ENCODE measurements at regions not wholly inside any gene's neighbourhood (a gene's known extent, or its start where the extent isn't known, plus 50 kb on each side); places are given as distances from the start of the nearest gene placed in this dataset.
"Not testable (repeated sequence)": the region's sequence is repeated elsewhere in the genome, so short reads cannot be mapped to it uniquely, and the experiment has no call there.

- not testable (repeated sequence) for DNase-seq
Measured at GRCh38 chr7:6882321-6882721, 56.2 kb upstream of the CCZ1B start.

DNA sequence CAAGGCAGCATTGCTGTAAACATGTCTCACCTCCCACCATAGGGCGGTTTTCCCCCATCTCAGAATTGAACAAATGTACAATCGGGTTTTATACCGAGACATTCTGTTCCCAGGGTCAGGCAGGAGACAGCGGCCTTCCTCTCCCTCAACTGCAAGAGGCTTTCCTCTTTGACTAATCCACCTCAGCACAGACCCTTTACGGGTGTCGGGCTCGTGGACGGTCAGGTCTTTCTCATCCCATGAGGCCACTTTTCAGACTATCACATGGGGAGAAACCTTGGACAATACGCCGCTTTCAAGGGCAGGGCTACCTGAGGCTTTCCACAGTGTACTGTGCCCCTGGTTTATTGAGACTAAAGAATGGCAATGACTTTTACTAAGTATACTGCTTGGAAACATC, 57.7 kb upstream of the CCZ1B start:
- DNase-seq = not testable (repeated sequence)

- DNase-seq = no peak
Measured at GRCh38 chr7:6886198-6886597, 60.1 kb upstream of the CCZ1B start.

- not testable (repeated sequence) for DNase-seq
Measured at GRCh38 chr7:6888267-6889045, 62.4 kb upstream of the CCZ1B start.

DNA sequence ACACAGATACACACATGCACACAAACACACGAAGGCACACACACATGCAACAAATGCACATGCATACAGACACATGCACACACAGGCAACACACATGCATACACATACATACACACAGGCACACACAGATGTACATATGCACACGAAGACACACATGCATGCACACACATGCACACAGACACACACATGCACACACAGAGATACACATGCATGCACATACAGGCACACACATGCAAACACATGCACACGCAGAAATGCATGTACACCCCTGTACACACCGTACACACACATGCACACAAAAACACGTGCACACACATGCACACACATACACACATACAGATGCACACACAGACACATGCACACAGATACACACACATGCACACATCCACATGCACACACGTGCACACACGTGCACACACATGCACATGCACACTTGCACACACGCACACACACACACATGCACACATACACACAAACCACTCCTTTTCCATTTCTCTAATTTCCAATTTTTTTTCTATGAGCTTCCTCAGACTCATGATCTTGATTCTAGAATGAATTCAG, 63.3 kb upstream of the CCZ1B start:
- no peak for DNase-seq

GRCh38 chr7:6902097-6902518, 76.0 kb upstream of the CCZ1B start:
- DNase-seq = peak in 1 of 2 experiments; percentile 40

GRCh38 chr7:6903289-6903688, 77.2 kb upstream of the CCZ1B start:
- not testable (repeated sequence) for DNase-seq

GRCh38 chr7:6903792-6904191, 77.7 kb upstream of the CCZ1B start:
- DNase-seq = not testable (repeated sequence)

DNA sequence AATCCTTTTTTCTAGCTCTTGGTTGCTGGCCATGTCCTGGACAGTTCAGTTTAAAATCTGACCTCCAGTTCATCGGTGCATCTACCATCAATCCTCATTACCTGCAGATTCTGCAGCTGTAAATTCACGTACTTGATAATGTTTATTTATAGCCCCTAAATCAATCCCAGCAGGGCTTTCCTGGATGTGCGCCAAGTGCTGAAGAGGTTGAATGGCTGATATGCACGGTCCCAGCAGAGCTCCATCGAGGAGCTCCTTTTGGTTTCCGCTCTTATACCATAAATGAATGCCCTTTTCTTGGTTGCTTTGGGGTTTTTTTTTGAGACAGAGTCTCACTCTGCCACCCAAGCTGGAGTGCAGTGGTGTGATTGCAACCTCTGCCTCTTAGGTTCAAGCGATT, 91.2 kb upstream of the CCZ1B start:
- no peak for DNase-seq

GRCh38 chr7:6919169-6919568, 93.1 kb upstream of the CCZ1B start:
- DNase-seq = not testable (repeated sequence)

DNA sequence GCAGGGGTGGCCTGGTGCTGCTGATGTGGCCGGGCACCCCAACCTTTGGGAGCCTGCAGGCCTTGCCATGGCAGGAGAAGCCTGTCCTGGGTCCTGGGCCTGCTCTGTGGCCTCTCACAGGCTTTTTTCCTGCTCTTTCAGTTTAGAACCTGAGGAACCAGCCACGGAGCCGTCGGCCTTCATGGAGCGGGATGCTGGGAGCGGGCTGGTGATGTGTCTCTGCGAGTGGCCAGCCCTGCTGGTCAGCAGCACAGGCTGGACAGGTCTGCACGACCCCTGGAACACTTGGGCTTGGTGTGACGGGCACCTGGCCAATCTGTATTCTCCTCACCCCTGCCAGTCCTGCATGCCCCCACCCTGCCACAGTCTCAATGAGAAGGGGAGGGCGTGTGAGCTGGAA, 98.4 kb upstream of the CCZ1B start:
- DNase-seq = not testable (repeated sequence)

GRCh38 chr7:6926193-6927174, 100.4 kb upstream of the CCZ1B start:
- not testable (repeated sequence) for DNase-seq

- DNase-seq = not testable (repeated sequence)
Measured at GRCh38 chr7:6927643-6928042, 101.6 kb upstream of the CCZ1B start.

DNA sequence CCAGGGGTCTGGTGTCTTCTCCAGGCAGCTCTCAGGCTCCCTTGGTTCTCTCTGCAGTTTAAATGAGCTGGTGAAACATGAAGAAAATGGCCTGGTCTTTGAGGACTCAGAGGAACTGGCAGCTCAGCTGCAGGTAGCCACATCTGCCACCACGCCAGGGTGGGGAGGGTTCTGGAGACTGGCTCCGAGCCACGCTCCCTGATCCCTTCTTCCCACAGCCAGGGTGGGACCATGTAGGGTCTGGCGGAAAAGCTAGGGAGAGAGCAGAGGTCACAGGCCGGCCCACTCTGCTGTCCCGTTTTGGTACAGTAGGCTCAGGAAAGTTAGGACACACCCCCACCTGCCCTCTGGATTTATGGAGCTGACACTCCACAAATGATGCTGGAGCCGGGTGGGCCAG, 103.5 kb upstream of the CCZ1B start:
- not testable (repeated sequence) for DNase-seq

- not testable (repeated sequence) for DNase-seq
Measured at GRCh38 chr7:6930081-6930635, 104.1 kb upstream of the CCZ1B start.

DNA sequence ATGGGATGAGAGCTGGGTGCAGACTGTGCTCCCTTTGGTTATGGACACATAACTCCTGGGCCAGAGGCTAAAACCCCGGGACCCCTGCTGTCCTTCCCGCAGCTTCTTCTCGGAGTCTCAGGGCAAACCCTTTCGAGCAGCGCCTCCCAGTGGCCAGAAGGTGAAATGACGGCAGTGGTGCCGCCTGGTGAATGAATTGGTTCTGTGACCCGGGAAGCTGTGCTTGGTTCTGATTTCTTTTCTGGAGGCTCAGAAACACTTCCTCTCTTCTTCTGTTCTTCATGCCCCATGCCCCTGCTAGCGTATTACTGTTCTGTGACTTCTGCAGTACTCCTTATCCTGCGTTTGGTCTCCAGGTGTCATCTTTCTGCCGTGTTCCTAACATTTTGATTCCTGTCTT, 104.7 kb upstream of the CCZ1B start:
- DNase-seq = peak in 1 of 2 experiments; percentile 25

GRCh38 chr7:6931456-6931855, 105.4 kb upstream of the CCZ1B start:
- DNase-seq = not testable (repeated sequence)

GRCh38 chr7:6933954-6934632, 108.0 kb upstream of the CCZ1B start:
- not testable (repeated sequence) for DNase-seq

- no peak for DNase-seq
Measured at GRCh38 chr7:6934981-6935380, 108.9 kb upstream of the CCZ1B start.

DNA sequence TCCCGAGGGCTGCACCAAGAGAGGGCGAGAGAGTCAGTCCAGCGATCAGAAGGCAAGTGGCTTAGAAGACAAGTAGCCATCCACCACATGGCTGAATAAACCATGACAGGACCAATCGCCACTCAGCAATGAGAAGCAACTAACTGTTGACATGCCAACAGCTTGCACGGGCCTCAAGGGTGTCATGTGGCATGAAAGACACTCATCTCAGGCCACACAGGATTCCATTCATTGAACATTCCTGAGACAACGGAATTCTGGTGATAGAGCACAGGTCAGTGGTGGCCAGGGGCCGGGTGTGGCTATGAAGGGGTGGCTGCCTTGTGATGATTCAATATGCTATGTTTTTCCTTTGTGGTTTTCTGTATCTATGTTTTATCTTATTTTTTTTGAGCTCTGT, 110.6 kb upstream of the CCZ1B start:
- DNase-seq = not testable (repeated sequence)

DNA sequence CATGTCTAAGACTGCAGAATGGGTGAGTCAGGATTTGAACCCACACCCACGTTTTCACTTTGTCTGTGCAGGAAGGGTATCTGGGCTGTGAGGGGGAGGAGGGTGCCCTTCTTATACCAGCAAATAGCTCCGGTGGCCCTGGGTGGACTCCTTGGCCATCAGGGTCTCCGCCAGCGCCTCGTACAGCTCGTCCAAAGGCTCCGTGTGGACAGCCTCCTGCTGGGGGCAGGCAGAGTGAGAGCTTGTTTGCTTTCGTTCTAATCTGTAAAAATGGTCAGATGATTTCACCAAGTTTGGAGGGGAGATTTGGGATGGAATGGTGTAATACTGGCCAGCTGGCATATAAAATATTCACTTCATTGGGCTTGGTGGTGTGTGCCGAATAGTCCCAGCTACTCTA, 111.7 kb upstream of the CCZ1B start:
- DNase-seq = not testable (repeated sequence)

- DNase-seq = peak in 1 of 2 experiments; percentile 16
Measured at GRCh38 chr7:6938284-6938683, 112.2 kb upstream of the CCZ1B start.
